ENCODE measurements at regions not wholly inside any gene's neighbourhood (a gene's known extent, or its start where the extent isn't known, plus 50 kb on each side); places are given as distances from the start of the nearest gene placed in this dataset.

- TF ChIP-seq L3MBTL2 (conservative IDR thresholded peaks at IDR 0.05) (no peak), BHLHE40 (IDR thresholded peaks at IDR 0.05; ENCODE audit: borderline replicate concordance) (no peak), PKNOX1 (IDR thresholded peaks at IDR 0.05) (no peak), FOXA1 (IDR thresholded peaks at IDR 0.05) (no peak)
Observed at GRCh38 chr9:785997-786396, 55.5 kb upstream of the DMRT1 start.

All from HEK293T (cell line).